ENCODE measurements at regions not wholly inside any gene's neighbourhood (a gene's known extent, or its start where the extent isn't known, plus 50 kb on each side); places are given as distances from the start of the nearest gene placed in this dataset.

- DNase-seq, result no peak
These were observed 51.6 kb upstream of the HOXC13 start for GRCh38 chr12:53887006-53887405.

DNA sequence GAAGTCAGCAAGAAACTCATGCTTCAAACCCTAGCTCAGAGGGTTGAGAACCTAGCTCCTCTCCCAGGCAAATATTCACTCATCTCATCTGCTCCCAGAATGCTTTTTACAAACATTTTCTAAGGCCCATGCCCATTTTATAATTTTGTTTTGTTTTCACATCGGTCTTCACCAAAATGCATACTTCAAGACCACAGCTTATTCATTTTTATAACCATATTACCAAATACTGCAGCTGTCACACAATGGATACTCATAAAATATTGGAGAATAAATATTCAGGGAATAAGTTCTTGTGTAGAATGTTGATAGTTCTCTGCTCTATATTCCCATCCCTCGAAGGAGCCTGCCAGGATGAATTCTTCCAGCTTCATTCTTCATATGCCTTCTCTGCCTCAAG lies 50.8 kb upstream of the HOXC13 start:
- no peak for DNase-seq

All from NCI-H146 (cell line).